ENCODE measurements at regions not wholly inside any gene's neighbourhood (a gene's known extent, or its start where the extent isn't known, plus 50 kb on each side); places are given as distances from the start of the nearest gene placed in this dataset.
"Not testable (repeated sequence)": the region's sequence is repeated elsewhere in the genome, so short reads cannot be mapped to it uniquely, and the experiment has no call there.

DNA sequence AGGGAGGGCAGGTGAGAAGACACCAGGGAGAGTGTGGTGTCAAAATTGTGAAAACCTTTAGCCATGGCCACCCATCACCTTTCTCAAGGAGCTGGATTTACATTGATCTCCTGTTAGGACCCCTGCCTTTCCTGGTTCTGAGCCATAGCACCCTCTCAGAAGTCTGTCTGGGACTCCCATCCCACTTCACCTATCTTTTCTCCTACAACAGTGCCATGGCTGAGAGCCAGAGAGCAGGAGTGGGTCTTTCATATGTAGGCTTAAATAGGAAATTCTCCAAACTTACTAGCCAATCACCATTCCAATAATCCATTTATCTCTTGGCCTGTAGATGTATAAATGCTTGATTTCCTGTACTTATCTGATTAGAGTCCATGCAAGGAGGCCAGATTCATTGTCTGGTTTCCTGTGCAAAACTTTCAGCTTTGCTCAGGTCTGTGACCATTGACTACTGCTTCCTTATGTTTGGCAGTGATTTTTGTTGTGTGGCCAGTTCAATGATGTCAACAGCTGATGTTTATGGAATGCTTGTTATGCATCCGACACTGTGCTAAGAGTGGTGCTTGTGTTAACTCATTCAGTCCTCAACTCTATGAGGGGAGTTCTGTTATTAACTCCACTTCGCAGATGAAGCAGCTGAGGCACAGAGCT, 57.6 kb upstream of the IGFBP5 start:
- TF ChIP-seq, protein P1, sequence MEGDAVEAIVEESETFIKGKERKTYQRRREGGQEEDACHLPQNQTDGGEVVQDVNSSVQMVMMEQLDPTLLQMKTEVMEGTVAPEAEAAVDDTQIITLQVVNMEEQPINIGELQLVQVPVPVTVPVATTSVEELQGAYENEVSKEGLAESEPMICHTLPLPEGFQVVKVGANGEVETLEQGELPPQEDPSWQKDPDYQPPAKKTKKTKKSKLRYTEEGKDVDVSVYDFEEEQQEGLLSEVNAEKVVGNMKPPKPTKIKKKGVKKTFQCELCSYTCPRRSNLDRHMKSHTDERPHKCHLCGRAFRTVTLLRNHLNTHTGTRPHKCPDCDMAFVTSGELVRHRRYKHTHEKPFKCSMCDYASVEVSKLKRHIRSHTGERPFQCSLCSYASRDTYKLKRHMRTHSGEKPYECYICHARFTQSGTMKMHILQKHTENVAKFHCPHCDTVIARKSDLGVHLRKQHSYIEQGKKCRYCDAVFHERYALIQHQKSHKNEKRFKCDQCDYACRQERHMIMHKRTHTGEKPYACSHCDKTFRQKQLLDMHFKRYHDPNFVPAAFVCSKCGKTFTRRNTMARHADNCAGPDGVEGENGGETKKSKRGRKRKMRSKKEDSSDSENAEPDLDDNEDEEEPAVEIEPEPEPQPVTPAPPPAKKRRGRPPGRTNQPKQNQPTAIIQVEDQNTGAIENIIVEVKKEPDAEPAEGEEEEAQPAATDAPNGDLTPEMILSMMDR (IDR thresholded peaks at IDR 0.05; ENCODE audit: borderline replicate concordance, control extremely low read depth, extremely low read depth, insufficient read depth, missing control alignments), result no peak
- no peak for DNase-seq (ENCODE audit: low spot score)
- in situ Hi-C loops (cut with MboI; ENCODE audit: low sequenced_read_pairs, unreplicated experiment), result no loop called here

DNA sequence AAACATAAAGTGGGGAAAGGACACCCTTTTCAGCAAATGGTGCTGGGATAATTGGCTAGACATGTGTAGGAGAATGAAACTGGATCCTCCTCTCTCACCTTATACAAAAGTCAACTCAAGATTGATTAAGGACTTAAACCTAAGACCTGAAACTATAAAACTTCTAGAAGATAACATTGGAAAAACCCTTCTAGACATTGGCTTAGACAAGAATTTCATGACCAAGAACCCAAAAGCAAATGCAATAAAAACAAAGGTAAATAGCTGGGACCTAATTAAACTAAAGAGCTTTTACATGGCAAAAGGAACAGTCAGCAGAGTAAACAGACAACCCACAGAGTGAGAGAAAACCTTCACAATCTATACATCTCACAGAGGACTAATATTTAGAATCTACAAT, 55.4 kb upstream of the IGFBP5 start:
- DNase-seq (ENCODE audit: low spot score); in situ Hi-C loops (cut with MboI; ENCODE audit: low sequenced_read_pairs, unreplicated experiment): not testable (repeated sequence)

DNA sequence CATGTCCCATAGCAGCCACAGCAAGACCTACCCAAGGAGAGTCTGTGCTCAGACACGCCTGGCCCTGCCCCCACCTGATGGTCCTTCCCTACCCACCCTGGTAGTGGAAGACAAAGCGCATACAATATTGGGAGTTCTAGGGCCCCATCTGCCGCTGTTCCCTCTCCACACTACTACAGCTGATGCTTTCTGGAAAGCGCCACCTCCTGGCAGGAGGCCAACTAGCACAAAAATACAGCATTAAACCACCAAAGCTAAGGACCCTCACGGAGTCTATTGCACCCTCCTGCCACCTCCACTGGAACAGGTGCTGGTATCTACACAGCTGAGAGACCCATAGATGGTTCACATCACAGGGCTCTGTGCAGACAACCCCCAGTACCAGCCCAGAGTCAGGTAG, 50.9 kb upstream of the IGFBP5 start:
- in situ Hi-C loops (cut with MboI; ENCODE audit: low sequenced_read_pairs, unreplicated experiment); DNase-seq (ENCODE audit: low spot score): not testable (repeated sequence)

- DNase-seq (ENCODE audit: low spot score), result no peak
- in situ Hi-C loops (cut with MboI; ENCODE audit: low sequenced_read_pairs, unreplicated experiment), result no loop called here
- TF ChIP-seq, protein P1 (IDR thresholded peaks at IDR 0.05; ENCODE audit: borderline replicate concordance, control extremely low read depth, extremely low read depth, insufficient read depth, missing control alignments), result no peak
Measured at GRCh38 chr2:216745453-216745852, 50.1 kb upstream of the IGFBP5 start.

Measured in GM13976 (cell line).